Activated B cell treated with CpG ODN at 0.5 μM for 24 hours (primary cell): ENCODE measurements at regions not wholly inside any gene's neighbourhood (a gene's known extent, or its start where the extent isn't known, plus 50 kb on each side); places are given as distances from the start of the nearest gene placed in this dataset.

Experiments used
- ATAC-seq: fragments of 200-7000 bp; cut with Tn5 transposase; one replicate; pipeline ENCODE4 v1.10.0; 2021; ENCODE audit warnings: low read depth, mild to moderate bottlenecking, moderate library complexity
- CTCF ChIA-PET: fragments of 350-600 bp; sonication (Branson Sonifier 250); formaldehyde crosslinking; loops from one replicate; lab custom pipeline; 2021; ENCODE audit warnings: antibody characterized with exemption; lab: Charles Lee
- POLR2A ChIA-PET: fragments of 350-600 bp; sonication (Branson Sonifier 250); formaldehyde crosslinking; loops from one replicate; lab custom pipeline; 2021; ENCODE audit warnings: antibody characterized with exemption; lab: Charles Lee
- DNase-seq: peaks from one replicate; pipeline ENCODE4 v3.0.0; 2022
- H3K27ac Mint-ChIP-seq: one replicate; pipeline ENCODE4 v1.8.0; 2020; ENCODE audit warnings: mixed read lengths
- H3K27me3 Mint-ChIP-seq: one replicate; pipeline ENCODE4 v1.8.0; 2021; ENCODE audit warnings: mixed read lengths
- H3K36me3 Mint-ChIP-seq: one replicate; pipeline ENCODE4 v1.8.0; 2021; ENCODE audit warnings: low read depth, mixed read lengths
- H3K4me1 Mint-ChIP-seq: one replicate; pipeline ENCODE4 v1.8.0; 2021; ENCODE audit warnings: mixed read lengths
- H3K4me3 Mint-ChIP-seq: one replicate; pipeline ENCODE4 v1.8.0; 2020; ENCODE audit warnings: mild to moderate bottlenecking, mixed read lengths
- H3K9me3 Mint-ChIP-seq: one replicate; pipeline ENCODE4 v1.8.0; 2020; ENCODE audit warnings: mixed read lengths
- CTCF ChIP-seq: fragments of 200-600 bp; IDR thresholded peaks from one replicate; pipeline ENCODE4 v1.8.0; 2022; ENCODE audit warnings: antibody characterized with exemption, mild to moderate bottlenecking
- intact Hi-C: fragments of 100-400 bp; cut with micrococcal nuclease; formaldehyde crosslinking; loops from one replicate; pipeline ENCODE4 v1.15.1; 2024

- no peaks in the 10 kb centered on the region for H3K4me1 Mint-ChIP-seq
- H3K27me3 Mint-ChIP-seq: no peaks in the 10 kb centered on the region
- POLR2A ChIA-PET: no interaction called here
- no peak overlapping the region for H3K27ac Mint-ChIP-seq
- no peak for TF ChIP-seq CTCF
- intact Hi-C loops: loop anchor here (5.0 kb wide), 1 partner anchor 51 kb away; no protein-coding TSS in a partner anchor
- DNase-seq: no peak
- CTCF ChIA-PET: no interaction called here
- no peak overlapping the region for H3K4me3 Mint-ChIP-seq
- no peak for ATAC-seq
- H3K36me3 Mint-ChIP-seq: no peaks in the 10 kb centered on the region
- peaks cover under 1% of the 10 kb centered on the region for H3K9me3 Mint-ChIP-seq
Observed at GRCh38 chr9:28342815-28343338, 769.6 kb upstream of the C9orf72 start.

GRCh38 chr9:28363151-28363562 is 789.9 kb upstream of the C9orf72 start:
- no peaks in the 10 kb centered on the region for H3K36me3 Mint-ChIP-seq
- H3K27ac Mint-ChIP-seq: no peak overlapping the region
- no peaks in the 10 kb centered on the region for H3K27me3 Mint-ChIP-seq
- no peaks in the 10 kb centered on the region for H3K4me1 Mint-ChIP-seq
- no peak overlapping the region for H3K4me3 Mint-ChIP-seq
- no peaks in the 10 kb centered on the region for H3K9me3 Mint-ChIP-seq
- CTCF ChIA-PET: no interaction called here
- intact Hi-C loops: no loop called here
- DNase-seq: no peak
- TF ChIP-seq CTCF: no peak
- POLR2A ChIA-PET: no interaction called here
- ATAC-seq: no peak

GRCh38 chr9:28365020-28365640 is 791.8 kb upstream of the C9orf72 start:
- ChIA-PET POLR2A (no interaction called here), CTCF (no interaction called here)
- intact Hi-C loops: no loop called here
- H3K27me3 Mint-ChIP-seq: no peaks in the 10 kb centered on the region
- no peak overlapping the region for H3K27ac Mint-ChIP-seq
- H3K4me1 Mint-ChIP-seq: no peaks in the 10 kb centered on the region
- DNase-seq (no peak), ATAC-seq (no peak)
- H3K9me3 Mint-ChIP-seq: no peaks in the 10 kb centered on the region
- TF ChIP-seq CTCF: no peak
- H3K4me3 Mint-ChIP-seq: no peak overlapping the region
- H3K36me3 Mint-ChIP-seq: no peaks in the 10 kb centered on the region

GRCh38 chr9:28365728-28366127 is 792.4 kb upstream of the C9orf72 start:
- ChIA-PET POLR2A (no interaction called here), CTCF (no interaction called here)
- Mint-ChIP-seq H3K4me3 (no peak overlapping the region), H3K36me3 (no peaks in the 10 kb centered on the region), H3K9me3 (no peaks in the 10 kb centered on the region), H3K4me1 (no peaks in the 10 kb centered on the region), H3K27ac (no peak overlapping the region), H3K27me3 (no peaks in the 10 kb centered on the region)
- no peak for TF ChIP-seq CTCF
- ATAC-seq: no peak
- intact Hi-C loops: no loop called here
- DNase-seq: no peak

GRCh38 chr9:28378231-28378630 is 805.0 kb upstream of the C9orf72 start:
- H3K9me3 Mint-ChIP-seq: no peaks in the 10 kb centered on the region
- no peaks in the 10 kb centered on the region for H3K27me3 Mint-ChIP-seq
- no peak for TF ChIP-seq CTCF
- no peaks in the 10 kb centered on the region for H3K4me1 Mint-ChIP-seq
- H3K36me3 Mint-ChIP-seq: no peaks in the 10 kb centered on the region
- POLR2A ChIA-PET: no interaction called here
- intact Hi-C loops: no loop called here
- CTCF ChIA-PET: no interaction called here
- no peak overlapping the region for H3K4me3 Mint-ChIP-seq
- DNase-seq (no peak), ATAC-seq (no peak)
- no peak overlapping the region for H3K27ac Mint-ChIP-seq
